NCI-H187 treated with DMSO at 0.1 percent for 48 hours (cell line): ENCODE measurements at regions not wholly inside any gene's neighbourhood (a gene's known extent, or its start where the extent isn't known, plus 50 kb on each side); places are given as distances from the start of the nearest gene placed in this dataset.
"Not testable (repeated sequence)": the region's sequence is repeated elsewhere in the genome, so short reads cannot be mapped to it uniquely, and the experiment has no call there.

Experiments
- DNase-seq: peaks from one replicate; lab custom pipeline; 2025; lab: John Stamatoyannopoulos, UW

DNA sequence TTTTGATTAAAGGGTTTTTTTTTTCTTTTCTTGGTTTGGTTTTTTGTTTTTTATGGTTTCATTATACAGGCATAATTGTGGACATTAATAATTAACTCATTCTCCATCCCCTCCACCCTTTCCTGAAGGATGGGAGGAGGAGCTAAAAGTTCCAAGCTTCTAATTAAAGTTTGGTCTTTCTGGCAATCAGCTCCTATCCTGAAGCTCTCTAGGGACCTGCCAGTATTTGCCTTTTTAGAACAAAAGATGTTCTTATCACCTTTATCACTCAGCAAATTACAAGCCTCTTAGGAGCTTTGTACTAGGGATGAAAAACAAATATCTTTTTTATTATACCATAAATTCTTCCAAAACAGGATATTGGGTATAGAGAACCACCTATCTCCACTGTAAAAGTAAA lies 589.8 kb downstream of the PDHA2 start:
- no peak for DNase-seq

DNA sequence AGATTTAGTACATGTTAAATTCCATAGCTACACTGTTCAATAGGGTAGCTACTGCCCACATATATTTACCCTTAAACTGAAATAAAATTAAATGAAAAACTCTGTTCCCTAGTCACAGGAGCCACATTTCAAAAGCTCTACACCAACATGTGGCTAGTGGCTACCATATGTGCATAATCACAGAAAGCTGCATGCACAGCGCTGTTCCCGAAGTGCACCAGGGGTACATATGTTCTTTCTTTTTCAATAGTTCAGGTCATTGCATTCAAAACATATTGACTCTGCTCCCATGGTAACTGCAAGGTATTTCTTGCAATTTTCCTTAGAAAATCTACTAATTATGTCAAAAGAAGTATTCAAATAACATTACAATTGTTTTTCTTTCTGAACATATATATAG lies 591.2 kb downstream of the PDHA2 start:
- DNase-seq, result no peak

DNA sequence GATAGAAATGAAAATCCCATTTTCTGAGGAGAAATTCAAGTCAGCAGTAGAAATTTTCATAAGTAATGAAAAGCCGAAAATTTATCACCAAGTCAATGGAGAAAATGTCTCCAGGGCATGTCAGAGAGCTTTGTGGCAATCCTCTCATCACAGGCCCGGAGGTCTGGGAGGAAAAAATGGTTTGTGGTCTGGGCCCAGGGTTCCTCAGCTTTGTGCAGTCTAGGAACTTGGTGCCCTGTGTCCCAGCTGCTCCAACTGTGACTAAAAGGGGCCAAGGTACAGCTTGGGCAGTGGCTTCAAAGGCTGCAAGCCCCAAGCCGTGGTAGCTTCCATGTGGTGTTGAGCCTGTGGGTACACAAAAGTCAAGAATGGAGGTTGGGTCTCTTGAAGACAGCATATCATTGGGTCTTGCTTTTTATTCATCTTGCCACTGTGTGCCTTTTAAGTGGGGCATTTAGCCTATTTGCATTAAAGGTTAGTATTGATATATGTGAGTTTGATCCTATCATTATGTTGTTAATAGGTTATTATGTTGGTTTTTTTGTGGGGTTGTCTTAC lies 608.5 kb downstream of the PDHA2 start:
- no peak for DNase-seq

DNA sequence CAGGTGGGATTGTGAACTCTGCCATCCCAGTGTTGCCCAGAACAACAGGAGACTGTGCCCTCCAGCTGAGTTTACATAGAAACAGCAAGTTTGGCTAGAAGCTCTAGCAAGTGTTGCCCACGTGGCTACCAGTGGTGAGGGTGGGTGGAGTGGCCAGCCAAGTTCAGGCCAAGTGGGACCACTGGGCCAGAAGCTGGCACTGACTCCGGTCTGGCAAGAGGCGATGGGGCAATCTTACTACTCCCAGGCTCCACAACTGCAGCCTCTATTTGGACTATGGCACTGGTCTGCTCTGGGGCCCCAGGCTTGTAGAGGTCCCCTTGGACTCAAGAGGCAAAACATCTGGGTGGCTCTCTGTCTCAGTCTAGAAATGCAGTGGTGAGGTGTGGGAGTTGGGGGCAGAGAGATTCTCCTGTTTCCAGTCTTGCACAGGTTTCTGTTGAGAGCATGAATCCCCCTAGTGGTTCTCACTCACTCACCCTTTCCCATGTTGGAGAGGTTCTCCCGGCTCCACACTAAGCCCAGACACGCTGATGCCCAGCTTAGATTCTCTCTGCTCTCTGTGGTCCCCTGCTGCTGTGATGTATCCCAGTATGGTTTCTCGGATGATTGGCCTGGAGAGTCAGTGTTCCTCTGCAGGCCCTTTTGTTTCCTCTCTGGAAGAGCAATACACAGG lies 615.3 kb downstream of the PDHA2 start:
- DNase-seq, result no peak

DNA sequence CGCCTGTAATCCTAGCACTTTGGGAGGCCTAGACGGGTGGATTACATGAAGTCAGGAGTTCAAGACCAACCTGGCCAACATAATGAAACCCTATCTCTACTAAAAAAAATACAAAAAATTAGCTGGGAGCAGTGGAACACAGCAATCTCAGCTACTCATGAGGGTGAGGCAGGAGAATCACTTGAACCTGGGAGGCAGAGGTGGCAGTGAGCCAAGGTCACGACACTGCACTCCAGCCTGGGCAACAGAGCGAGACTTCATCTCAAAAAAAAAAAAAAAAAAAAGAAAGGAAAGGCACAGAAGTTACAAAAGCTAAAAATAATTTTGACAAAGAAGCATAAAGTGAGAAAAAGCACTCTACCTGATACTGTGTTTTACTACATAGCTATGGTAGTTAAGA lies 618.1 kb downstream of the PDHA2 start:
- not testable (repeated sequence) for DNase-seq

DNA sequence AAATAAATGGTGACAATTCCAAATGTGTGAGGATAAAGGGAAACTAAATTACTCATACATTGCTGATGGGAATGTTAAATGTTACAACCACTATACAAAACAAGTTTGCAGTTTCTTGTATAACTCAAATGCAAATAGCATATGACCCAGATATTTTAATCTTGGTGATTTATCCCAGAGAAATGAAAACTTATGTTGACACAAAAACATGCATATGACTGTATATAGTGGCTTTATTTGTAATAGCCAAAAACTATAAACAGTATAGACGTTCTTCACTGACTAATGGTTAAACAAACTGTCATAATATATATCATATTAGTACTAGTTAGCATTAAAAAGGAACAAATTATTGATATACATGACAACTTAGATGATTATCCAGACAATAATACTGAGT lies 619.2 kb downstream of the PDHA2 start:
- DNase-seq, result no peak

DNA sequence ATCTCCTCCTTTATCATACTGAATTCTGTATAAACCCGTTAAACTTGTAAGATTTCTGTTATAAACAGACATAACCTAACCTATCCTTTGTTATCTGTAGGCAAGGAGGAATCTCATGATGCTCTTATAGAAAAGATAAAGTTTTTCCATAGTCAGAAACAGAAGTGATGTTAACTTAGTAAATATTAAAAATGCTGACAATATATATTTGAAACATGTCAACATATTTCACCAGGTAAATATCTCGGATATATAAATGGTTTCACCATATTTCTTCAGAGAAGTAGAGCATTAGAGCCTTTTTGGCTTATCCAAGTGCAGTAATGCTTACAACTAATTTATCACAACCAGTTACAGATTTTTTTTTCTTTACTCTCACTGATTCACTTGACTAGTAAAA lies 625.9 kb downstream of the PDHA2 start:
- no peak for DNase-seq

DNA sequence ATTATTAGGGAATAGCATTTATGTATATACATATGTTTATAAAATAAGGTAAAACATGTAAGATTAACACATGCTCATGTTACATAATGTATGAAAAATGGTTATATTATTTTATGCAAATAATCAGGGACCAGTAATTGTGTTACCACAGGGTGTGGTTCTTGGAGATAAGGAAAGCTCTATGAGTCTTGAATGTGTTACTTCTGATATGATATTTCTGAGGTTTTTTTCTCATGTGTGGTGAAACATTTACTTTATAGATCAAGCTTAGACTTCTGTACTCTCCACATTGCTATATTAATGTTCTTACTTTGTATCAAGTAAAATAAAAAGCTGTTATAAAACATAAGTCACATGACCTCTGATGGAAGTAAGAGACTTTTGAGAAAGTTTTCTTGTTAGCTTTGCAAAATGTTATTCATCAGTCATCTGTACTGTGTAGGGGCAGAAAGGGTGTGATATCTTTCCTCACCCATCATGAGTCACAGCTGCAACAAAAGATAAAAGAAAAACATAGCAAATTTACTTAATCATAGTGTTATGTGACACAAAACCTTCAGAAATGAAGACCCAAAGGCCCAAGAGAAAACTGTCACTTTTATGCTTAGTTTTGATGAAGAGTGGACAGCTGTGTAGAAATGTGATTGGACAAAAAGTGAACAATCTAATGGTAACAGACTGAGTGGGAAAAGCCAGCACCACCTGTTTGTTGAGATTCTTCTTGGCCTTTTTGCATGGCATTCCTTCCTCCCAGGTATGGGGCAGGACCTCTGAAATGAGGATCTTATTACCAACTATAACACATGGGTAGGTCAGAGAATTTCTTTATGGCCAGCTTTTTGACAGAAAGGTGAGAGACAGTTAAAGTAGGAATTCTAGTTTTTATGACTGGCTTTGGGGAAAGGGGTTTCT lies 632.3 kb downstream of the PDHA2 start:
- DNase-seq, result no peak

DNA sequence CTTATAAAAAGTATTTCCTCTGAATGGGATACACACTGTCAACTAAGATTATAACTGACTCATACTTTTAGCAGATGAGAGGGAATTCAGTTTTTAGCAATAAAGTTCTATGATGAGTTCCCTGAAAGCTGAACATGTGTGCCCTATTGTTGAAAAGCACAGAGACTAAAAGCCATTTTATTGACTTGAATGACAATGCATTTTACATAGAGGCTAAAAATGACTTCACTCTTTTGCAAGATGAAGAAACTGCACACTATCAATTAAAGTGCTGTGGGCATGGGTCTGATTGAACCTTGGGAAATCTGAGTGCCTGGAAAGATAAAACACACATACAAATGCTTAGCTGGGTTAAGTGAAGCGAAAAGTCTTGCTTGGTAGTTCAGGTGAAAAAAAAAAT lies 633.4 kb downstream of the PDHA2 start:
- no peak for DNase-seq

DNA sequence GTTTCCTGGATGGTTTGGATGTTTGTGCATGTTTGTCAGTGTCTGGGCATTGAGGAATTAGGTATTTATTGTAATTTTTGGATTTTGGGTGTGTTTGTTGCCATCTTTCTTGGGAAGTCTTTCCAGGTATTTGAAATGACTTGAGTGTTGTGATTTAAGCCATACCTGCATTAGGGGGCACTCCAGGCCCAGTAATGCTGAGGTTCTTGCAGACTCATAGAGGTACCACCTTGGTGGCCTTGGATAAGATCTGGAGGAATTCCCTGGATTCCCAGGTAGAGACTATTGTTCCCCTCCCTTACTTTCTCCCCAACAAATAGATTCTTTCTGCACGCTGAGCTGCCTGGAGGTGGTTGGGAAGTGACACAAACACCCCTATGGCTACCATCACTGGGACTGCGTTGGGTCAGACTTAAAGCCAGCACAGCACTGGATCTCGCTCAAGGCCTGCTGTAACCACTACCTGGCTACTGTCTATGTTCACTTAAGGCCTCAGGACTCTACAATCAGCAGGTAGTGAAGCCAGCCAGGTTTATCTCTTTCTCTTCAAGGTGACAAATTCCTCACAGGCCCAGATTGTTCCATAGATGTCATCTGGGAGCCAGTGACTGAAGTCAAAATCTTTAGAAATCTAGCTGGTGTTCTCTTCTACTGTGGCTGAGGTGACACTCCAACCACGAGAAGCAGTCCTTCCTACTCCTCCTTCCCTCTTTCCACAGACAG lies 643.6 kb downstream of the PDHA2 start:
- no peak for DNase-seq

DNA sequence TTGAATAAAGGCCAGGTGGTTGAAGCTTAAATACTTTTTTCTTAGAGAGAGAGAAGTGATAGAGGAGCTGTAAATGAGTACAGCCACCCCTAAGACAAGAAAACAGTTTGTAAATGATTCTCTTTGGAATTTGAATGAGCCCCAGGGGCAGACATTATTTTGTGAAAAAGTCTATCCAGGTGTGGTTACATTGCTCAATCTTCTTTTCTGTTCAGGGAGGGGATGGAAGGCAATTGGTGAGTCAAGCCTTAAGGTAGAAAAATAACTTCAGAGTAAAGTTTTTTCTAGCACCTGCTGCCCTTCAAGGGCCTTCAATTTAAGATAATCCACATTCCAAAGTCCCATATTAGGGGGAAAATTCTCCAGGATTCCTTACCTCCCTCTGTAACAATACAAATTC lies 646.7 kb downstream of the PDHA2 start:
- no peak for DNase-seq

DNA sequence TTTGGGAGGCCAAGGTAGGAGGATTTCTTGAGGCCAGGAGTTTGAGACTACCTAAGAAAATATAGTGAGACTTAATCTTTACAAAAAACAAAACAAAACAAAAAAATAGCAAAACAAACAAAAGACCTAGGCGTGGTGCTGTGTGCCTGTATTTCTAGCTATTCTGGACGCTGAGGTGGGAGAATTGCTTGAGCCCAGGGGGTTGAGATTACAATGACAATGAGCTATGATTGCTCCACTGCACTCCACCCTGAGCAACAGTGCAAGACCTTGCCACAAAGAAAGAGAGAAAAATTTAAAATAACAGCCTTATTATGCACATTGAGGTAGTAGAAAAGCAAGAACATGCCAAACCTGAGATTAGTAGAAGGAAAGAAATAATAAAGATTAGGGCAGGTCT lies 657.7 kb downstream of the PDHA2 start:
- DNase-seq, result no peak

DNA sequence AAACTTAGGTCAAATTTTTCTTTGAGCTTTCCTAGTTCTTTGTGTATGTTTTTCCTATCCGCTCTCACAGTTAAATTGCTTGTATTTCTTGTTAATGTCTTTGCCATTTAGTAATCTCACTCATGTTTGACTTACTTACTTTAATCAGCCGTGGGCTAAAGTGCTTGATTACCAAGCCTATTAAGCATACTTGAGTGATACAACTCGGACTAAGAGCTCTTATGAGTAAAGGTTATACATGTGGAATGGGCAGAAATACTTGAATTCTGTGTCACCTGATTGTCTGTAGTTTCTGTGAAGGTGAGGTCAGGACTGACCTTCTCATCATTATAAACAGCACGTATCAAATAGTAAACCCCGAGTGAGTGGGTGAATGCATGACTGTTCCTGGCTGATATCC lies 664.5 kb downstream of the PDHA2 start:
- no peak for DNase-seq

DNA sequence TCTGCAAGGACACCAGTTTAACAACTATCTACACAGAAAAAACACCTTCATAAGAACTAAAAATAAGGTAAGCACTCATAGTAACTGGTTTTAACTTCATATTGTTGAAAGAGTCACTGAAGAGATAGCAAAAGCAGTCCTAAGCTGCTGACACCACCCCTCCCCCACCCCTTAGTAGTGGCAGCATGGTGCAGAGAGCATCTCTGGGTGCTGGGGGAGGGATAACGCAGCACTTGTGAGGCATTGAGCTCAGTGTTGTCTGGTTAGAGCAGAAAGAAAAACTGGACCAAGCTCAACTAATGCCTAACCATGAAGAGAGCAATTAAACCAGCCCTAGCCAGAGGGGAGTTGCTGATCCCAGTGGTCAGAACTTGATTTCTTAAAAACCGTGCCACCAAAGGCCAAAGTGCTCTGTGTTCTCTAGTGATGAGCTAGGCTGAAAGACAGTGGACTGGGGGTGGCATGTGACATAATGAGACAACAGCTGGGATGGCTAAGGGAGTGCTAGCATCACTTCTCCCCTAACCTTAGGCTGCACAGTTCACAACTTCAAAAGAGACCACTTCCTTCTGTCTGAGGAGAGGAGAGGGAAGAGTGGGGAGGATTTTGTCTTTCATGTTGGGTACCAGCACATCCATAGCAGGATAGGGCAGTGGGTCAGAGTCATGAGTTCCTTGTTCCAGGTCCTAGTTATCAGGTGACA lies 669.3 kb downstream of the PDHA2 start:
- DNase-seq, result no peak

DNA sequence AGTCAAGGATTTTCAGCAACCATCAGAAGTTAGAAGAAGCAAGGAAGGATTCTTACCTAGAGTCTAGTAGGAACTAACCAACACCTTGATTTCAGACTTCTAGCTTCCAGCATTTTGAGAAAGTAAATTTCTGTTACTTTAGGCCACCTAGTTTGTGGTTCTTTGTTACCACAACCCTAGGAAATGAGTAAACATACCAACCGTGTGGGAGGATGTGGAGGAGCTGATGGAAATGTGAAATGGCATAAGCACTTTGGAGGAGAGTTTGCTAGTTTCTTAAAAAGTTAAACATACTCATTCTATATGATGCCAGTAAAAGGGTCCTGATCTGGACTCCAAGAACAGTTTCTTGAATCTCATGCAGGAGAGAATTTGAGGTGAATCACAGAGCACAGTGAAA lies 679.4 kb downstream of the PDHA2 start:
- DNase-seq, result no peak

DNA sequence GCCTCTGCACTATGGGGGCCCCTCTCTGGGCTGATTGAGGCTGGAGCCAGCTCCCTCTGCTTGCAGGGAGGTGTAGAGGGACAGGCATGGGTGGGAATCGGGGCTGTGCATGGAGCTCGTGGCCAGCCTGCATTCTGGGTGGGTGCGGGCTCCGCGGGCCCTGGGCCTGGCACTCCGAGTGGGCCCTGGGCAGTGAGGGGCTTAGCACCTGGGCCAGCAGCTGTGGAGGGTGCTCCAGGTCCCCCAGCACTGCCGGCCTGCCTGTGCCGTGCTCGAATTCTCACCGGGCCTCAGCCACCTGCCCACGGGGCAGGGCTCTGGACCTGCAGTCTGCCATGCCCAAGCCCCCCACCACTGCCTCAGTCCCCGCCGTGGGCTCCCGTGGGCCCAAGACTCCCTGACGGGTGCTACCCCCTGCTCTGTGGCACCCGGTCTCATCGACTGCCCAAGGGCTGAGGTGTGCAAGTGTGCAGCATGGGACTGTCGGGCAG lies 681.2 kb downstream of the PDHA2 start:
- no peak for DNase-seq

DNA sequence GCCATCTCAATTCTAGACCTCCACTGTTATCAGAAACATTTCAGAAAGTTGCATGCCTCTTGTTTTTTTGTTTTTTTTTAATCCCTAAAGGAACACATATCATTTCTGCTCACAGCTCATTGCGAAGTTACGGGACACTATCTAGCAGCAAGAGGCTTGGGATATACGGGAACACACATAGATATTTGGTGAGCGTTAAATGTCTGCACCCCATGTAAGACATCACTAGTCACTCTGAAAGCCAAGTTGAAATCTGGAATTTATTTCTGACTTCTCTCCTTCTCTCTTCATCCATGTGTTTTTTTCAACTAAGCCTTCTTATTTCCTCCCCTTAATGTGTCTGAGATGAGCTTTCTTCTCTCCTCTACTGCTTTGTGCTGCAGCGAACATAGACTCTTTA lies 683.7 kb downstream of the PDHA2 start:
- no peak for DNase-seq

DNA sequence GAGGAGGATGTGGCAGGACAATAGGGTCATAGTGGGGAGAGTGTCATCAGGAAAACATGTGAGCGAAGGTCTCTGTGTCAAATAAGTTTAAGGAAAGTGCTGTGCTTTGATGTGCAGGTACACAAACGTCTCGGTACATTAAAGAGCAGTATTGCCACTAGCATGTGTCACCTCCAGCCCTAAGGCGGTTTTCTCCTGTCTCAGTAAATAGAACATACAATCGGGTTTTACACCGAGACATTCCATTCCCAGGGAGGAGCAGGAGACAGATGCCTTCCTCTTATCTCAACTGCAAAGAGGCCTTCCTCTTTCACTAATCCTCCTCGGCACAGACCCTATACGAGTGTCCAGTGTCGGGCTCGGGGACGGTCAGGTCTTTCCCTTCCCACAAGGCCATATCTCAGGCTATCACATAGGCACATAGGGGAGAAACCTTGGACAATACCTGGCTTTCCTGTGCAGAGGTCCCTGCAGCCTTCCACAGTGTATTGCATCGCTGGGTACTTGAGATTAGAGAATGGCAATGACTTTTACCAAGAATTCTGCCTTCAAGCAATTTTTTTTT lies 684.5 kb downstream of the PDHA2 start:
- DNase-seq, result no peak

DNA sequence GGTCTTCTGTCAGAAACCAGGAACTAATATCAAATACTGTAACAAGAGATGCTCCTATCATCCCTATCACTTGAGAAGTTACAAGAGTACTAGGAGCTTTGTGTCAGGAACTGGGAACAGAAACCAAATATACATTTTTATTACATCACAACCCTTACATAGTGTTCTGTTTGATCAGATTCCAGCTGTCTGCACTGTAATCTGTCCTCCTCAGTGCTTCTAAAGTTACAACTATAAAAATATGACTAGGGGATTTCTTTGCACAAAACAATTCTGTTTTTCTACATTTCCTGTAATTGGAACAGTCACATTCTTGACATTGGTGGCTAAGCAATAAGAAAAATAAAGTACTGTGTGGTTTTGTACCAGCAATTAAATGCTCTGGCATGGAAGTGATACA lies 686.0 kb downstream of the PDHA2 start:
- no peak for DNase-seq

DNA sequence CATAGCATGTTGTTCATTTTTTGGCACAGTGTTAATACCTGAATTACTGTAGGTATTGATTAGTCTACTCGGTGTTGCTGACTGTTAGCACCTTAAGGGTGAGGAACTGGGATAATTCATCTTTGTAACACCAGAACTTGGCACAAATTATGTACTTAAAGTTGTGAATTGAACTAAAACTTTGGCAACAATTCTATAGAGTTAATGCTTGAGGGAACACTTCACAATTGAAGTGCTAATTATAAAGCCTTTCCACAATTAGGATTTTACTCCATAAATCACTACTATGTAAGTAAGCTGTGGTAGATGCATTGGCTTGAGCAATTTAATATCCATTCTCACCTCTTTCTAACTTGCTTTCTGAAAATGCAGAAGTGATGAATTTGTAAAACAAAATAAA lies 686.7 kb downstream of the PDHA2 start:
- no peak for DNase-seq

DNA sequence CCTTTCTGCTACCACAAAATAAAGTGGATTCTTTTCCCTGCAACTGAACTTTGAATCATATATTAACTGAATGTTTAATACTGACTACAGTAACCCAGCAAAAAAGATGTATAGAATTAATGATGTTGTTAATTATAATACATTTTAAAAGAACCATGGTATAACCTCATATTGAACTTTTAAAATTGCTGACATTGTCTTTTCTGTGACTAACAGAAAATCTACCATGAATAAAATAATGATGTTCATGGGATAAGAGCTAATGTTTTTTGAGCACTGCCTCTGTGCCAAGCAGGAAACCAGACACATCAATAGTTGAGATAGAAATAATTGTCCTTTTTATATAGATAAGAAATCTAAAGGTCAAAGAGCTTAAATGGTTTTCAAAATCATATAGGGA lies 691.9 kb downstream of the PDHA2 start:
- DNase-seq, result no peak

DNA sequence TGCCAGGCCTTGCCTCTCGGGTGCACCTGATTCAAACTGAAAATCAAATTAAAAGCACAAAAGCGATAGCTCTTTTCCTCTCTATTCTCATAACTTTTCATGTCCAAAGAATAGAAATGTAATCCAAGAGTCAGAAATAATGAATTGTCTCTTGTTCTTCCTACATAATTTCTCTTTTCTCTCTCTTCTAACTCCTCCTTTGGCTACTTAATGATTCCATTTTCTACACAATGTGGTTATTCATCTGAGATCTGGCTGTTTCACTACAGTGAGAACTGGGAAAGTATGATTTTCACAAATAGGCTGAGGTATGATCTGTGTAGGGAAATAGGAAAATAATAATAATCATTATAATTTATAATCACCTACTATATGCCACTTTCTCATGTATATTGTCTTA lies 703.5 kb downstream of the PDHA2 start:
- no peak for DNase-seq
